GM12864 (cell line): ENCODE measurements at regions not wholly inside any gene's neighbourhood (a gene's known extent, or its start where the extent isn't known, plus 50 kb on each side); places are given as distances from the start of the nearest gene placed in this dataset.

ENCODE experiments used
- DNase-seq: peaks from one replicate; pipeline ENCODE4 v3.0.0-alpha.2; 2011; ENCODE audit warnings: low read depth
- H3K4me3 ChIP-seq: 2 replicates; pipeline ENCODE4 v1.5.1; 2011; ENCODE audit warnings: mild to moderate bottlenecking, low read depth, low read length, control low read depth
- TF ChIP-seq, protein P1 (sequence below): IDR thresholded peaks from 2 replicates; pipeline ENCODE4 v1.5.1; 2011; ENCODE audit warnings: low read depth, mild to moderate bottlenecking, moderate library complexity, low read length, control low read depth, inconsistent platforms; ENCODE audit errors: missing control alignments

DNA sequence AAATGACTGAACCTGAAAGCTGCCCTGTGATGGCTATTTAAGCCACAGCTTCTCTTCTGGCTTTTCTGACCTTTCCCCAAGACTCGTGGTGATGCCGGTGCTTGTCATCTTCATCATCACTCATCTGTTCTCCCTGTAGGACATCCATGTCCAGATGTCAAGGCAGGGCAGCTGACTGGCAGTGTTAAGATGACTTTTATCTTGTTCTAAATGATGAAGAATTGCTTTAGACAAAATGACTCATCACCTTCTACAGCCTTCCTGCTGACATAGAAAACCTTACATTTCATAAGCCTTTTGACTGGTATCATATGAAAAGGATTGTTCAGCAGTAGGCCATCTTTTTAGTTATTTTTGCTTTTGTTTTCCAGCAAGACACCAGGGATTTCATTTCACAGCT lies 67.0 kb upstream of the GPR149 start:
- TF ChIP-seq, protein P1, sequence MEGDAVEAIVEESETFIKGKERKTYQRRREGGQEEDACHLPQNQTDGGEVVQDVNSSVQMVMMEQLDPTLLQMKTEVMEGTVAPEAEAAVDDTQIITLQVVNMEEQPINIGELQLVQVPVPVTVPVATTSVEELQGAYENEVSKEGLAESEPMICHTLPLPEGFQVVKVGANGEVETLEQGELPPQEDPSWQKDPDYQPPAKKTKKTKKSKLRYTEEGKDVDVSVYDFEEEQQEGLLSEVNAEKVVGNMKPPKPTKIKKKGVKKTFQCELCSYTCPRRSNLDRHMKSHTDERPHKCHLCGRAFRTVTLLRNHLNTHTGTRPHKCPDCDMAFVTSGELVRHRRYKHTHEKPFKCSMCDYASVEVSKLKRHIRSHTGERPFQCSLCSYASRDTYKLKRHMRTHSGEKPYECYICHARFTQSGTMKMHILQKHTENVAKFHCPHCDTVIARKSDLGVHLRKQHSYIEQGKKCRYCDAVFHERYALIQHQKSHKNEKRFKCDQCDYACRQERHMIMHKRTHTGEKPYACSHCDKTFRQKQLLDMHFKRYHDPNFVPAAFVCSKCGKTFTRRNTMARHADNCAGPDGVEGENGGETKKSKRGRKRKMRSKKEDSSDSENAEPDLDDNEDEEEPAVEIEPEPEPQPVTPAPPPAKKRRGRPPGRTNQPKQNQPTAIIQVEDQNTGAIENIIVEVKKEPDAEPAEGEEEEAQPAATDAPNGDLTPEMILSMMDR: no peak
- H3K4me3 ChIP-seq: no peak overlapping the region
- DNase-seq: no peak

GRCh38 chr3:154496540-154496939 lies 66.5 kb upstream of the GPR149 start:
- TF ChIP-seq, protein P1: no peak
- no peak for DNase-seq
- no peak overlapping the region for H3K4me3 ChIP-seq

DNA sequence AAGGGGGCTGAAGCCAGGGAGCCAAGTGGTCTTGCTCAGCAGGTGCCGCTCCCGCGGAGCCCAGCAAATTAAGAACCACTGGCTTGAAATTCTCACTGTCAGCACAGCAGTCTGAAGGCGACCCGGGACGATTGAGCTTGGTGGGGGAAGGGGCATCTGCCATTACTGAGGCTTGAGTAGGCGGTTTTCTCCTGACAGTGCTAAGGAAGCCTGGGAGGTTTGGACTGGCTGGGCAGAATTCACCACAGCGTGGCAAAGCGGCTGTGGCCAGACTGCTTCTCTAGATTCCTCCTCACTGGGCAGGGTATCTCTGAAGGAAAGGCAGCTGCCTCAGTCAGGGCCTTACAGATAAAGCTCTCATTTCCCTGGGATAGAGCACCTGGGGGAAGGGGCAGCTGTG lies 57.0 kb upstream of the GPR149 start:
- DNase-seq: no peak
- TF ChIP-seq, protein P1: no peak
- no peak overlapping the region for H3K4me3 ChIP-seq

DNA sequence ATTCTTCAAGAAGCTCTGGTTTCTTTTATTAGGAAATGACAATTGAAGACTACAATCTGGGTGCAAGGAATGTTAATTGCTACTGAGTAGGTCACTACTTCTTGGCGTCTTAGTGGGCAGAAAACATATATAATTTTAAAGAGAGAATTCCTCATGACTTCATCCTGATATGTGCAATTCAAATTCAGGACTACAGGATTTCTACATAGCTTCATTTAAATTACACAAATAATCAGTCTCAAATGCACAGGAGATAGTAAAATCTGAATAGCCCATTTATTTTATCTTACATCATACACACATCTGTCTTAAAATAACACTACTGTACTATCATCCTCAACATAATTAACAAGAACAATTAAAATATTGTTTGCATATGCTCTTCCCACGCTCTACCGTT lies 52.5 kb upstream of the GPR149 start:
- TF ChIP-seq, protein P1: no peak
- no peak for DNase-seq
- H3K4me3 ChIP-seq: no peak overlapping the region

DNA sequence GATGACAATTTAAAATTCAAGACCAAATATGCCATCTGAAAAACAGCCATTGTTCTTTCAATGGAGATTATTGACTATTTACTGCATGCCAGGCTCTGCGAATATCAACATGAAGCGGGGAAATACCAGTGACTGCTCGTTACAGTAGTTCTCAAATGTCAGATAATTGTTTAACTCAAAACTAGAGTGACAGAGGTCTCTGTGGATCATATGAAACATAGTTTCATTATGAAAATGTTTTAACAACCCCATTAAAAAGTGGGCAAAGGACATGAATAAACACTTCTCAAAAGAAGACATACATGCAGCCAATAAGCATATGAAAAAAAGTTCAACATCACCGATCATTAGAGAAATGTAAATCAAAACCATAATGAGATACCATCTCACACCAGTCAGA lies 50.0 kb upstream of the GPR149 start:
- H3K4me3 ChIP-seq: no peak overlapping the region
- TF ChIP-seq, protein P1: no peak

More for the DNA sequence above, 50.0 kb upstream of the GPR149 start:
- DNase-seq: no peak
